ENCODE measurements at regions not wholly inside any gene's neighbourhood (a gene's known extent, or its start where the extent isn't known, plus 50 kb on each side); places are given as distances from the start of the nearest gene placed in this dataset.

GRCh38 chr3:177430653-177431052 lies 233.4 kb upstream of the TBL1XR1 start:
- peaks cover 0 to 42% (median 4%) of the 10 kb centered on the region in 12 donors for H3K4me1 ChIP-seq
- no peak for TF ChIP-seq POLR2A (IDR thresholded peaks at IDR 0.05)
- H3K27me3 ChIP-seq: no peaks in the 10 kb centered on the region
- H3K9me3 ChIP-seq: no peaks in the 10 kb centered on the region
- no peaks in the 10 kb centered on the region for H3K36me3 ChIP-seq
- DNase-seq (no peak), ATAC-seq (no peak)
- 93 to 96% (median 95%) methylated on average over 5 of the region's 5 CpGs for WGBS, 4 donors
- no peak overlapping the region for H3K4me3 ChIP-seq
- intact Hi-C loops (cut with DNase I): no loop called here
- no peak overlapping the region for H3K27ac ChIP-seq

GRCh38 chr3:177431525-177432176 lies 234.4 kb upstream of the TBL1XR1 start:
- no peak overlapping the region for H3K4me3 ChIP-seq
- DNase-seq: no peak
- no peak for ATAC-seq
- H3K9me3 ChIP-seq: no peaks in the 10 kb centered on the region
- WGBS, 4 donors: 39 to 48% (median 45%) methylated on average over 7 of the region's 7 CpGs
- intact Hi-C loops (cut with DNase I): no loop called here
- no peak overlapping the region for H3K27ac ChIP-seq
- no peaks in the 10 kb centered on the region for H3K27me3 ChIP-seq
- peaks cover 0 to 32% (median 4%) of the 10 kb centered on the region in 12 donors for H3K4me1 ChIP-seq
- no peaks in the 10 kb centered on the region for H3K36me3 ChIP-seq
- TF ChIP-seq POLR2A (IDR thresholded peaks at IDR 0.05): no peak
- TF ChIP-seq CTCF (IDR thresholded peaks at IDR 0.05): no peak

DNA sequence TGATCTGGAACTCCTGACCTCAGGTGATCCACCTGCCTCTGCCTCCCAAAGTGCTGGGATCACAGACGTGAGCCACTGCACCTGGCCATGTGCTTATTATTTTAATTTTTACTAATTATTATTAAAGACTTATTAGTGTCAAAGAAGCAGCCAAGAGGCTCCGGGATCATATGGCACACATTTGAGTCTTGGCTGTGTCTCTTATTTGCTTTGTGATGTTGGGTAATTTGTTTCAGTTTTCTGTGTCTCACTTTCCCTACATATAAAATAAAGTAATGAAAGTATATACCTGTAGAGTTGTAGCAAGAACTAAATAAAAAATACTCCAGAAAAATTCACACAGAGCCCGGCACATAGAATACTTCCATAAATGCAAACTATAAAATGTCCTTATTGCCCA lies 238.0 kb upstream of the TBL1XR1 start:
- DNase-seq (no peak), ATAC-seq (no peak)
- Histone ChIP-seq H3K9me3 (no peaks in the 10 kb centered on the region), H3K27ac (no peak overlapping the region), H3K4me1 (peaks cover 0 to 15% (median 4%) of the 10 kb centered on the region in 12 donors), H3K4me3 (no peak overlapping the region), H3K36me3 (no peaks in the 10 kb centered on the region), H3K27me3 (no peaks in the 10 kb centered on the region)
- 92 to 96% (median 94%) methylated on average over 3 of the region's 3 CpGs for WGBS, 4 donors
- intact Hi-C loops (cut with DNase I): no loop called here
- TF ChIP-seq POLR2A (IDR thresholded peaks at IDR 0.05) (no peak), CTCF (IDR thresholded peaks at IDR 0.05) (no peak)

DNA sequence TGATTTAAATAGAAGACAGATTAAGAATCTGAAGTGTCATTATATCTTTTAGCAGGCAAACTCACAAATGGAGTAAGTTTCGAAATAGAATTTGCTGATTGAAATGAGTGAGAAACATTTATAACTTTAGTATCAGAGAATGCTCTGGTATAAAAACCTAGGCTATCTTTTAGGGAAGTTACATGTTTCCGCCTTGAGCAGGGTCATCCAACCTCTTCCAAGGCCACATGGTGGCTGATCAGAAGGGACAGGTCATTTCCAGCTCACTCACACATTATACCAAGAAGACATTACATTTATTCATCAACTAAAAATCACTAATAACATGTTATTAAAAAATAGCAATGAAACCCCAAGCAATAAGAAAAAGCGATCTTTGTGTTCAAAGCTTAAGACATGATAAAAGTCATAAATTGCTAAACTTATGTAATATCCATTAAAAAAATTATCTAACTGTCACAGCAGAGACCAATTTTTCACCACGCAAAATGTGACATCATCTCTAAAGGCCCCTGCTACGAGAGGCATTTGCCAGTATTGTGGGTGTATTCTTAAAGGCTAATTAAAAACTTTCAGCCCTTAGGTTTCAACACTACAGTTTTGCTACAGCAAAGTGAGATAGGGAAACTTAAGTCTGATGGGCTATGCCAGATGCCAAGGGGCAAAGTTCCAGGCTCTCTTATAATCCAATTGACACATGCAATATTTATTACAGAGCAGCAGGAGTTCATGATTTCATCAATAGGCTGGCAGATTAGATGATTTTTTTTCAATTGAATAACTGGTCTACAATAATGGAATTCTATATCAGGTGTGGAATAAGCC lies 240.4 kb upstream of the TBL1XR1 start:
- no peak for ATAC-seq
- 77 to 92% (median 84%) methylated on average over 5 of the region's 5 CpGs for WGBS, 4 donors

More for the DNA sequence above, 240.4 kb upstream of the TBL1XR1 start:
- H3K27ac ChIP-seq: no peak overlapping the region
- no peaks in the 10 kb centered on the region for H3K9me3 ChIP-seq
- no peak for DNase-seq
- intact Hi-C loops (cut with DNase I): no loop called here
- TF ChIP-seq CTCF (IDR thresholded peaks at IDR 0.05): no peak
- no peak for TF ChIP-seq POLR2A (IDR thresholded peaks at IDR 0.05)
- no peaks in the 10 kb centered on the region for H3K36me3 ChIP-seq
- H3K4me1 ChIP-seq: peaks cover 0 to 6% (median 0%) of the 10 kb centered on the region in 12 donors
- no peak overlapping the region for H3K4me3 ChIP-seq
- no peaks in the 10 kb centered on the region for H3K27me3 ChIP-seq

All from heart left ventricle (tissue), 16 donors.